ENCODE measurements at regions not wholly inside any gene's neighbourhood (a gene's known extent, or its start where the extent isn't known, plus 50 kb on each side); places are given as distances from the start of the nearest gene placed in this dataset.

DNA sequence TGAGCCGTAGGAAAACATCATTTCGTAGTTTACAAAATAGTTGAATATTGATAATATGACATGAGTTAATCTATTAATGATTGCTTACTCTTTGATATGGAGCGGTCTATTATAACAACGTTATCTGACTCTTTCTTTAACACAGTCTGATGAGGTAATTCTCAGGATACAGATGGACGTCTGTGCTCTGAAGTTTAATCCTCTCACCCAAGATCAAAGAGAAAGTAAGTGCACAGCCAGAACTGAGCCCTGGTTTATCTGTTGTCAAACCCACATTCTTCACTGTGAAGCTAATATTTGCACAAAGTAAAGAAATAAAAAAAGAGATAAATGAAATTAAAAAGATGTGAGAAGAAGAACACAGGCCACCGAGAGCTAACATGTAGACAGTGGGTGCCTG lies 190.9 kb upstream of the COPS8 start:
- Mint-ChIP-seq H3K9me3 (no peaks in the 10 kb centered on the region), H3K36me3 (ENCODE audit: low read depth) (no peaks in the 10 kb centered on the region), H3K4me3 (no peak overlapping the region), H3K27ac (no peak overlapping the region), H3K4me1 (ENCODE audit: low read depth) (no peaks in the 10 kb centered on the region), H3K27me3 (no peaks in the 10 kb centered on the region)
- H3K36me3 ChIP-seq (ENCODE audit: insufficient read depth, low read length), result no peaks in the 10 kb centered on the region
- H3K4me1 ChIP-seq (ENCODE audit: insufficient read depth, low read length), result no peaks in the 10 kb centered on the region
- ChIA-PET CTCF (no interaction called here), POLR2A (interaction anchor here (0.7 kb wide), 1 partner anchor 14 kb away, joined by 4 read pairs; no protein-coding TSS in a partner anchor)
- ATAC-seq (ENCODE audit: poor library complexity) (no peak), DNase-seq (no peak)
- no peaks in the 10 kb centered on the region for H3K9me3 ChIP-seq (ENCODE audit: control insufficient read depth in 1 of 2, insufficient read depth in 1 of 2, low read length in 2 of 2)
- no peak overlapping the region for H3K27ac ChIP-seq (ENCODE audit: low read depth in 1 of 2, low read length in 2 of 2)
- TF ChIP-seq CTCF (IDR thresholded peaks at IDR 0.05), result no peak
- H3K27me3 ChIP-seq (ENCODE audit: control insufficient read depth in 1 of 2, insufficient read depth in 2 of 2, low read length in 2 of 2), result no peaks in the 10 kb centered on the region
- intact Hi-C loops (cut with DNase I, micrococcal nuclease), result loop anchor here in 1 of 2 experiments (10.0 kb wide), 1 partner anchor 130 kb away; no protein-coding TSS in a partner anchor
- no peak overlapping the region for H3K4me3 ChIP-seq (ENCODE audit: low read length)

DNA sequence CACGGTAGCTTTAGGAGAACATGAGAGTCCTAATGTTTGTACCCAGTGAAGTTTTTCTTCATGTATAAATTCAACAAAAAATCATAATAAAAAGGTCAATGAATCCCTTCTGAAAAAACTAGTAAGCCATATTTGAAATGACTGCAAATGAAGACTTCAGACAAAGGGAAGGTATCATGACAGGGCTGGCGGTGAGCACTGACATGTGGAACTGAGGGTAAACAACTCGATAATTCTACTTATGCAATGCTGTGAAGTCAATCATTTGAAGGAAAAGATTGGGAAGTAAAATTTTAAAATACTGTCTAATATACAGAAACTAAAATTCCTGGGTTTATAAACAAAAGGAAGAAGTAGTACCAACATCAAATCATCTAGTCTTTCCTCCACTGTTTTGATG lies 190.2 kb upstream of the COPS8 start:
- Histone ChIP-seq H3K4me3 (ENCODE audit: low read length) (no peak overlapping the region), H3K4me1 (ENCODE audit: insufficient read depth, low read length) (no peaks in the 10 kb centered on the region), H3K27ac (ENCODE audit: low read depth in 1 of 2, low read length in 2 of 2) (no peak overlapping the region), H3K27me3 (ENCODE audit: control insufficient read depth in 1 of 2, insufficient read depth in 2 of 2, low read length in 2 of 2) (no peaks in the 10 kb centered on the region), H3K36me3 (ENCODE audit: insufficient read depth, low read length) (no peaks in the 10 kb centered on the region), H3K9me3 (ENCODE audit: control insufficient read depth in 1 of 2, insufficient read depth in 1 of 2, low read length in 2 of 2) (no peaks in the 10 kb centered on the region)
- no peak for DNase-seq
- TF ChIP-seq CTCF (IDR thresholded peaks at IDR 0.05), result no peak
- no peaks in the 10 kb centered on the region for H3K9me3 Mint-ChIP-seq
- H3K27me3 Mint-ChIP-seq, result peaks cover 2% of the 10 kb centered on the region
- ChIA-PET CTCF (no interaction called here), POLR2A (no interaction called here)
- intact Hi-C loops (cut with DNase I, micrococcal nuclease), result loop anchor here in 1 of 2 experiments (10.0 kb wide), 1 partner anchor 129 kb away; no protein-coding TSS in a partner anchor
- H3K4me3 Mint-ChIP-seq, result no peak overlapping the region
- no peak for ATAC-seq (ENCODE audit: poor library complexity)
- H3K27ac Mint-ChIP-seq, result no peak overlapping the region
- no peaks in the 10 kb centered on the region for H3K4me1 Mint-ChIP-seq (ENCODE audit: low read depth)
- H3K36me3 Mint-ChIP-seq (ENCODE audit: low read depth), result no peaks in the 10 kb centered on the region

DNA sequence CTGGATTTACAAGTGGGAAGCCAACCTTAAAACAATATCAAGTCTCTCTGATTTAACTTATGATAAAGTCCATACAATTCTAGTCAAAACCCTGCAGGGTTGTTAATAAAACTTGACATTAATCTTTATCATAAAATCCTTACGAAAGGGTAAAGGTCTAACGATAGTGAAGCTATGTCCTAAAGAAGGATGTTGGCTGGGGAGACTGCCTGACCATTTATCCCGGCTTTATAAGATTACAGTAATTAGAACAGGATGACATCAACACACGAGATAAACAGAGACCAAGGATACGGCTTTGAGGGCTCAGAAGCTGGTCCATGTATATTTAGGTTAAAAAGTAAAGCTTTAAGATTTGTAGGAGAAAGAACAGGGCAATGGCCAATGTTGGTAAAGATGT lies 189.0 kb upstream of the COPS8 start:
- Histone ChIP-seq H3K9me3 (ENCODE audit: control insufficient read depth in 1 of 2, insufficient read depth in 1 of 2, low read length in 2 of 2) (no peaks in the 10 kb centered on the region), H3K4me3 (ENCODE audit: low read length) (no peak overlapping the region), H3K4me1 (ENCODE audit: insufficient read depth, low read length) (no peaks in the 10 kb centered on the region), H3K27me3 (ENCODE audit: control insufficient read depth in 1 of 2, insufficient read depth in 2 of 2, low read length in 2 of 2) (peaks cover 0 to 1% of the 10 kb centered on the region in 2 experiments), H3K27ac (ENCODE audit: low read depth in 1 of 2, low read length in 2 of 2) (no peak overlapping the region), H3K36me3 (ENCODE audit: insufficient read depth, low read length) (no peaks in the 10 kb centered on the region)
- no peaks in the 10 kb centered on the region for H3K36me3 Mint-ChIP-seq (ENCODE audit: low read depth)
- H3K4me1 Mint-ChIP-seq (ENCODE audit: low read depth), result no peaks in the 10 kb centered on the region
- POLR2A ChIA-PET, result no interaction called here
- no peak overlapping the region for H3K27ac Mint-ChIP-seq
- intact Hi-C loops (cut with DNase I, micrococcal nuclease), result loop anchor here in 1 of 2 experiments (10.0 kb wide), 1 partner anchor 128 kb away; no protein-coding TSS in a partner anchor
- peaks cover 10% of the 10 kb centered on the region for H3K27me3 Mint-ChIP-seq
- DNase-seq, result no peak
- CTCF ChIA-PET, result no interaction called here
- no peak overlapping the region for H3K4me3 Mint-ChIP-seq
- no peak for ATAC-seq (ENCODE audit: poor library complexity)
- TF ChIP-seq CTCF (IDR thresholded peaks at IDR 0.05), result no peak
- H3K9me3 Mint-ChIP-seq, result no peaks in the 10 kb centered on the region

Measured in CD4-positive, alpha-beta T cell (primary cell).